GM19438 (cell line): ENCODE measurements at regions not wholly inside any gene's neighbourhood (a gene's known extent, or its start where the extent isn't known, plus 50 kb on each side); places are given as distances from the start of the nearest gene placed in this dataset.

ENCODE experiments used
- ATAC-seq: cut with Tn5 transposase; IDR thresholded peaks from one replicate; pipeline ENCODE4 v1.9.1; 2021; ENCODE audit warnings: low read depth; ENCODE audit not compliant: unreplicated experiment

- no peak for ATAC-seq
These were observed 208.2 kb upstream of the PRPS1L1 start for GRCh38 chr7:18235819-18236218.

- no peak for ATAC-seq
These were observed 211.6 kb upstream of the PRPS1L1 start for GRCh38 chr7:18239212-18239611.

GRCh38 chr7:18241543-18242231 lies 214.0 kb upstream of the PRPS1L1 start:
- ATAC-seq: no peak

- ATAC-seq: no peak
These were observed 216.1 kb upstream of the PRPS1L1 start for GRCh38 chr7:18243731-18244130.

- ATAC-seq: no peak
These were observed 222.5 kb upstream of the PRPS1L1 start for GRCh38 chr7:18250133-18250532.

GRCh38 chr7:18257711-18258110 lies 230.1 kb upstream of the PRPS1L1 start:
- no peak for ATAC-seq

- no peak for ATAC-seq
These were observed 233.5 kb upstream of the HDAC9 start for GRCh38 chr7:18262058-18262457.

GRCh38 chr7:18265611-18266281 lies 229.8 kb upstream of the HDAC9 start:
- ATAC-seq: no peak

GRCh38 chr7:18268571-18268970 lies 227.0 kb upstream of the HDAC9 start:
- ATAC-seq: no peak

- ATAC-seq: no peak
These were observed 219.2 kb upstream of the HDAC9 start for GRCh38 chr7:18276380-18276779.

- ATAC-seq: no peak
These were observed 217.2 kb upstream of the HDAC9 start for GRCh38 chr7:18278316-18278715.

- no peak for ATAC-seq
These were observed 212.5 kb upstream of the HDAC9 start for GRCh38 chr7:18283045-18283444.

GRCh38 chr7:18287482-18287881 lies 208.1 kb upstream of the HDAC9 start:
- no peak for ATAC-seq

- no peak for ATAC-seq
These were observed 207.1 kb upstream of the HDAC9 start for GRCh38 chr7:18288322-18289037.

GRCh38 chr7:18289788-18290187 lies 205.8 kb upstream of the HDAC9 start:
- ATAC-seq: peak; percentile 7

GRCh38 chr7:18290223-18290622 lies 205.3 kb upstream of the HDAC9 start:
- peak; percentile 69 for ATAC-seq

GRCh38 chr7:18290865-18291264 lies 204.7 kb upstream of the HDAC9 start:
- ATAC-seq: peak; percentile 29

GRCh38 chr7:18292584-18292983 lies 203.0 kb upstream of the HDAC9 start:
- no peak for ATAC-seq

GRCh38 chr7:18293759-18294158 lies 201.8 kb upstream of the HDAC9 start:
- ATAC-seq: no peak

GRCh38 chr7:18294411-18294810 lies 201.1 kb upstream of the HDAC9 start:
- ATAC-seq: no peak

GRCh38 chr7:18295781-18296423 lies 199.6 kb upstream of the HDAC9 start:
- ATAC-seq: no peak
